Ascending aorta (tissue), 2 donors: ENCODE measurements at regions not wholly inside any gene's neighbourhood (a gene's known extent, or its start where the extent isn't known, plus 50 kb on each side); places are given as distances from the start of the nearest gene placed in this dataset.

Experiments
- DNase-seq, 2 donors: peaks; one replicate each; pipeline ENCODE4 v3.0.0-alpha.2; 2019; ENCODE audit warnings: low spot score in 2 of 2
- H3K27ac ChIP-seq, 2 donors: fragments of 200-600 bp; sonication (generic); one replicate each; pipeline ENCODE4 v1.5.1; 2016 to 2017; ENCODE audit warnings: mild to moderate bottlenecking in 1 of 2
- H3K27me3 ChIP-seq: fragments of 200-600 bp; sonication (generic); one replicate; pipeline ENCODE4 v1.5.1; 2017
- H3K36me3 ChIP-seq, 2 donors: fragments of 200-600 bp; sonication (generic); one replicate each; pipeline ENCODE4 v1.5.1; 2016
- H3K4me1 ChIP-seq, 2 donors: fragments of 200-600 bp; sonication (generic); one replicate each; pipeline ENCODE4 v1.5.1; 2016 to 2017; ENCODE audit warnings: mild to moderate bottlenecking in 1 of 2
- H3K4me3 ChIP-seq, 2 donors: fragments of 200-600 bp; sonication (generic); one replicate each; pipeline ENCODE4 v1.5.1; 2016 to 2017; ENCODE audit warnings: mild to moderate bottlenecking in 1 of 2
- H3K9me3 ChIP-seq, 2 donors: fragments of 200-600 bp; sonication (generic); one replicate each; pipeline ENCODE4 v1.5.1; 2016
- CTCF ChIP-seq, 3 experiments: fragments of 200-600 bp in 2 of 3; fragments of 450-650 bp in 1 of 3; sonication (generic) in 2 of 3; IDR thresholded peaks; one replicate each; pipeline ENCODE4 v1.5.1; 2016 to 2019; ENCODE audit warnings: antibody characterized with exemption in 3 of 3, mild to moderate bottlenecking in 1 of 3, moderate library complexity in 1 of 3
- intact Hi-C: fragments of 100-400 bp; cut with DNase I; formaldehyde crosslinking; loops from one replicate; pipeline ENCODE4 v1.15.1; 2023

GRCh38 chr9:95588724-95589588 is 72.2 kb upstream of the PTCH1 start:
- no peak for TF ChIP-seq CTCF (IDR thresholded peaks at IDR 0.05)
- no peak for DNase-seq
- intact Hi-C loops, result no loop called here

GRCh38 chr9:95587021-95587964 is 70.5 kb upstream of the PTCH1 start:
- no peaks in the 10 kb centered on the region for H3K9me3 ChIP-seq
- H3K27me3 ChIP-seq, result no peaks in the 10 kb centered on the region
- intact Hi-C loops, result no loop called here
- H3K4me3 ChIP-seq, result no peak overlapping the region
- no peaks in the 10 kb centered on the region for H3K36me3 ChIP-seq
- no peak for DNase-seq
- H3K4me1 ChIP-seq, result no peaks in the 10 kb centered on the region
- TF ChIP-seq CTCF (IDR thresholded peaks at IDR 0.05), result no peak
- no peak overlapping the region for H3K27ac ChIP-seq

More at GRCh38 chr9:95588724-95589588, 72.2 kb upstream of the PTCH1 start:
- Histone ChIP-seq H3K4me1 (no peaks in the 10 kb centered on the region), H3K27me3 (no peaks in the 10 kb centered on the region), H3K4me3 (no peak overlapping the region), H3K9me3 (no peaks in the 10 kb centered on the region), H3K27ac (no peak overlapping the region), H3K36me3 (no peaks in the 10 kb centered on the region)

- Histone ChIP-seq H3K4me3 (no peak overlapping the region), H3K27ac (no peak overlapping the region), H3K4me1 (no peaks in the 10 kb centered on the region), H3K27me3 (no peaks in the 10 kb centered on the region), H3K36me3 (no peaks in the 10 kb centered on the region), H3K9me3 (no peaks in the 10 kb centered on the region)
- TF ChIP-seq CTCF (IDR thresholded peaks at IDR 0.05), result no peak
- no peak for DNase-seq
- intact Hi-C loops, result no loop called here
These were observed 69.6 kb upstream of the PTCH1 start for GRCh38 chr9:95586326-95586725.

- intact Hi-C loops, result no loop called here
- Histone ChIP-seq H3K36me3 (no peaks in the 10 kb centered on the region), H3K4me3 (no peak overlapping the region), H3K9me3 (no peaks in the 10 kb centered on the region), H3K27ac (no peak overlapping the region), H3K4me1 (no peaks in the 10 kb centered on the region), H3K27me3 (no peaks in the 10 kb centered on the region)
- no peak for DNase-seq
- TF ChIP-seq CTCF (IDR thresholded peaks at IDR 0.05), result no peak
These were observed 69.1 kb upstream of the PTCH1 start for GRCh38 chr9:95585824-95586223.

- Histone ChIP-seq H3K9me3 (no peaks in the 10 kb centered on the region), H3K27me3 (no peaks in the 10 kb centered on the region), H3K4me3 (no peak overlapping the region), H3K4me1 (no peaks in the 10 kb centered on the region), H3K27ac (no peak overlapping the region), H3K36me3 (no peaks in the 10 kb centered on the region)
- DNase-seq, result no peak
- intact Hi-C loops, result no loop called here
- TF ChIP-seq CTCF (IDR thresholded peaks at IDR 0.05), result no peak
These were observed 67.4 kb upstream of the PTCH1 start for GRCh38 chr9:95584176-95584575.
